ENCODE measurements at regions not wholly inside any gene's neighbourhood (a gene's known extent, or its start where the extent isn't known, plus 50 kb on each side); places are given as distances from the start of the nearest gene placed in this dataset.

DNA sequence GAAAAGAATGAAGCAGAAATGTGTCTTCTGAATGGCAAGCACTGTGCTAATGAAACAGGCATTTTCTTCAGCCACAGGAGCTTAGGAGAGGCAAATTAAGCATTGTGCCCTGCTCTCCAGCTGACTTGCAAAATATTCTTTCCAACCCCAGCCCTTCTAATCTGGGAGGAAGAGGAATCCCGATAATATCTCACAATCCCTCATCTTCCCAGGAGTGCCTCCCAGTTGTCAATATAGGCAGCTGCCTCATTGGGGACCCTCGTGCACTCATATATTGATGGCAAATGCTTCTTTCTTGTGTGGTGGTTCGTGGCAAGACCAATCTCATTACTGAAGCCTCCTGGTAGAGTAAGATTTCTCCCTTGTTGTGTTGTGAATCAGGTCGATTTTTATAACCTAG lies 299.0 kb downstream of the COG6 start:
- TF ChIP-seq, protein P1, sequence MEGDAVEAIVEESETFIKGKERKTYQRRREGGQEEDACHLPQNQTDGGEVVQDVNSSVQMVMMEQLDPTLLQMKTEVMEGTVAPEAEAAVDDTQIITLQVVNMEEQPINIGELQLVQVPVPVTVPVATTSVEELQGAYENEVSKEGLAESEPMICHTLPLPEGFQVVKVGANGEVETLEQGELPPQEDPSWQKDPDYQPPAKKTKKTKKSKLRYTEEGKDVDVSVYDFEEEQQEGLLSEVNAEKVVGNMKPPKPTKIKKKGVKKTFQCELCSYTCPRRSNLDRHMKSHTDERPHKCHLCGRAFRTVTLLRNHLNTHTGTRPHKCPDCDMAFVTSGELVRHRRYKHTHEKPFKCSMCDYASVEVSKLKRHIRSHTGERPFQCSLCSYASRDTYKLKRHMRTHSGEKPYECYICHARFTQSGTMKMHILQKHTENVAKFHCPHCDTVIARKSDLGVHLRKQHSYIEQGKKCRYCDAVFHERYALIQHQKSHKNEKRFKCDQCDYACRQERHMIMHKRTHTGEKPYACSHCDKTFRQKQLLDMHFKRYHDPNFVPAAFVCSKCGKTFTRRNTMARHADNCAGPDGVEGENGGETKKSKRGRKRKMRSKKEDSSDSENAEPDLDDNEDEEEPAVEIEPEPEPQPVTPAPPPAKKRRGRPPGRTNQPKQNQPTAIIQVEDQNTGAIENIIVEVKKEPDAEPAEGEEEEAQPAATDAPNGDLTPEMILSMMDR (conservative IDR thresholded peaks at IDR 0.05; ENCODE audit: low read length), result no peak
- no peak for DNase-seq (ENCODE audit: low read depth)
- no peak overlapping the region for H3K4me3 ChIP-seq (ENCODE audit: low read length)

DNA sequence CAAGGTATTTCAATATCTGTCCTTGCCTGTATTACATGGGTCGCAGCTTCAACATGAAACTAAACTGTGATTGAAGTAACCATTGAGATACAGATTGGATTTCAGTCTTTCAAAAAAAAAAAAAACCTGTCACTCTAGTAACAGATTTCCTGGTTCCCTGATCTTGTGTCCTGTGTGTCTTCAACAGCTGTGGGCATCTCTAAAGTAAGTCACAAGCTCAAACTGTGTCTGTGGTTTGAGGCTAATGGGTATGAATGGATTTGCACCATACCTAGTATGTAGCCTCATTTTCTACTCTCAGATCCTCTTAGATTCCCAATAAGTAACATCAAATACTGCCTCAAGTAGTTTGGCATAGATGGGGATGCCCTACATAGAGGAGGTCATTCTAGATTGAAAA lies 300.1 kb downstream of the COG6 start:
- TF ChIP-seq, protein P1 (conservative IDR thresholded peaks at IDR 0.05; ENCODE audit: low read length), result no peak
- no peak for DNase-seq (ENCODE audit: low read depth)
- no peak overlapping the region for H3K4me3 ChIP-seq (ENCODE audit: low read length)

DNA sequence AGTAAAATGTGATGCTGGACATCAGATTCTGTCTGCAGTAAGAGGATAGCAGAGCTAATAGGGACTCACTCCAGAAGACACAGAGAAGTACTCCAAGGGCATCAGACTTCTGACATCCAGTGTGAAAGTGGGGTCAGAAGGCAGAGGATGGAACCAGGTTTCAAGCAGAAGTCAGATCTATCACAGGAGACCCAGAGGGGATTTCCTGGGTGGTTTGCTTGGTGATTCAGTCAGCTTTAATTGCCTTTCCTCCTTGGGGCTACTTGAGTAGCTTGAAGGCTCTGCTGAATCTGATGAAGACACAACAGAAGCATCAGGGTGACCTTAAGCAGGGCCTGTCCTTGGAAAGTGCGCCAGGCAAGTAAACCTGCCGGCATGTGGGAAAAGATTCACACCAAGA lies 300.6 kb downstream of the COG6 start:
- H3K4me3 ChIP-seq (ENCODE audit: low read length), result no peak overlapping the region
- no peak for DNase-seq (ENCODE audit: low read depth)
- TF ChIP-seq, protein P1 (conservative IDR thresholded peaks at IDR 0.05; ENCODE audit: low read length), result no peak

DNA sequence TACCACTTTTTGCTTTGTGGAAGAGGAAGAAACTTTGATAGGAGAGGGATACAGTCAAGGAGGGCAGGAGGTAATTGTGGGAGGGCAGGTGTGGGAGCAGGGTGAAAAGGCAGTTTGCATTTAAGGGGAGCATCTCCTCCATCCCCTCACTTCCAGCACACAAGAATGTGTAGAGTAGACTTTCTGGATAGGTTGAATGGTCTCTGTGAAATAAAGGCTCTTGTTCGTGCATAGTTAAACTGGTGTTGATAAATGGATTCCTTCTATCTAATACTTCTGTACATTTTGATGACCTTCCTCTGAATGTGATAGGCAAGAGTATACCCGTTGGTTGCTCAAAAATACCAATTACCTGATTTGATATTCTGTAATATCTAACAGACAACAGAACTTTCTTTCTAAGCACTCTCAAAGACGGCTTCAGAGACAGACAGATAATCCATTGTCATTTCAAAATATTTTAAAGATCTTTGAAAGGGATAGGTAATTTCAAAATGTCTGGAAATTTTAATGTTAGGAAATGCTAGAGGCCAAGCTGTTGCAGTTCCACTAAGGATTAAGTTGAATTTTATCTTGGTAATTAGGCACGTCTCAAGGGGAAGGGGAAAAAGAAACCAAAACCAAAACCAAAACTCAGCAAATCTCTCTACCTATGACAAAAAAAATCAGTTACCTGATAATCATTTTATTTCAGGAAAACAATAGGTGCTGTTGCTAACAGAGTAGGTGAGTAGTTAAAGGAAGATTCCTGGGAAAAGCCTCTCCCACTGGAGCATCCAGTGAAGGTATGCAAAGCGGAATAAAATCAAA lies 302.6 kb downstream of the COG6 start:
- H3K4me3 ChIP-seq (ENCODE audit: low read length), result no peak overlapping the region
- TF ChIP-seq, protein P1 (conservative IDR thresholded peaks at IDR 0.05; ENCODE audit: low read length), result no peak
- no peak for DNase-seq (ENCODE audit: low read depth)

DNA sequence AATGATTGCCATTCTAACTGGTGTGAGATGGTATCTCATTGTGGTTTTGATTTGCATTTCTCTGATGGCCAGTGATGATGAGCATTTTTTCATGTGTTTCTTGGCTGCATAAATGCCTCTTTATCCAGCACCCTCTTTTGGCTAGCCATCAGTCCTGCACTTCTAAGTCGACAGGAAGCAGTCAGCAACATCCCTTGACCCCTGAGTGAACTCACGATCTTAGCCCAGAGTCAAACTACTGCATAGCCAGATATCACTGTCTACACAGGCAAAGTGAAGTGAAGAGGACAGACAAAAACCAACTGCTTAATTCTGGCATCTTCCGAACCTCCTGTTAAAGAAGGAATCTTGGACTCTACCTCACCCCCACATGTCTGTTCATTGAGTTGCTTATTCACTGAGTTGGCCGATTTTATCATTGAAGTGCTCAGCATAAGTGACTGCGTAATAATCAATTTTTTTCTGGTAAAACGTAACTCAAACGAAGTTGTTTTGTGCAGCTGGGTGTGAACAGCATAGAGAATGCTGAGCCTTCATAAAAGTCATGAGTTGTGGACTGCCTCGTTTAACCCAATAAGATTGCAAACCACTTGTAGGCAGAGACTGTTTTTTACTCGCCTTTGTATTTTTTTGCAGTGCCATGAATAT lies 304.2 kb downstream of the COG6 start:
- DNase-seq (ENCODE audit: low read depth), result no peak
- TF ChIP-seq, protein P1 (conservative IDR thresholded peaks at IDR 0.05; ENCODE audit: low read length), result no peak
- no peak overlapping the region for H3K4me3 ChIP-seq (ENCODE audit: low read length)

DNA sequence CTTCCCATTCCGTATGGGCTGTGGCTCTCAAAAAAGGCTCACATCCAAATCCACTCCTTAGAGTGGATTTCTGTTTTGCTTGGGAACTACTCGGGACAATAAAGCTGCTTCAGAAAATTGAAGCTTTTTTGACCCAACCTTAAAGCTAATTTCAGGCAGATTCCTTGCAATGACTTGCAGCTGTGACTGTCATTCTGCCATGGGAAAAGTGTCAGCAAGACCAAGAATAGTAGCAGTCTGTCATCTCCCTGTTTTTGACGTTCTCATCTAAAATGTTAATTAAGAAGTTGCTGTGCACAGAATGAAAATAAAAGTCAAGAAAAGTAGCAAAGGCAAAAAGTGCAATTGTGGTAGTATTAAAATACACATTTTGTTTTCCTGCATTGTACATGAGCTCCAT lies 304.7 kb downstream of the COG6 start:
- TF ChIP-seq, protein P1 (conservative IDR thresholded peaks at IDR 0.05; ENCODE audit: low read length), result no peak
- no peak overlapping the region for H3K4me3 ChIP-seq (ENCODE audit: low read length)
- no peak for DNase-seq (ENCODE audit: low read depth)

DNA sequence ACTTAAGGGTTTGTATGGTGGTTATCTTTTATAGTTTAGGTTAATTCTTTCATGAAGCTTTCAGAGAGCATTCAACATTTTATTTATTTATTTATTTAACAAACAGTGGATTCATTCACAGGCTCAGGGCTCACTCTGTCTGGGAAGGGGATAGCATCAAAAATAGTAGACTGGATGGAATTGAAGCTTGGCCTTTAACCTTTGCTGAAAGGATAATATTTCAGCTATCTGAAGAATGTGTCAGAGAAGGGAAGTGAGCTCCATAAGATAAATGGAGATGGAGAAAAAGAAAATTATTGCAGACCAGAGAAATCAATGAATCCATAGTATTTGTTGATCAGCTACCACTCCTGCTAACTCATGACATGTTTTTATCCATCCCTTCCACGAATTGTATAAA lies 305.6 kb downstream of the COG6 start:
- DNase-seq (ENCODE audit: low read depth), result no peak
- no peak overlapping the region for H3K4me3 ChIP-seq (ENCODE audit: low read length)
- TF ChIP-seq, protein P1 (conservative IDR thresholded peaks at IDR 0.05; ENCODE audit: low read length), result no peak

All from AG10803 (cell line).